OCI-LY7 (cell line): ENCODE measurements at regions not wholly inside any gene's neighbourhood (a gene's known extent, or its start where the extent isn't known, plus 50 kb on each side); places are given as distances from the start of the nearest gene placed in this dataset.

ENCODE experiments used
- CTCF ChIP-seq: fragments of 200-600 bp; sonication (generic); conservative IDR thresholded peaks from 2 replicates; pipeline ENCODE4 v1.5.1; 2014; ENCODE audit warnings: mild to moderate bottlenecking, antibody characterized with exemption, low read length, moderate library complexity, mixed read lengths
- EZH2phosphoT487 ChIP-seq: fragments of 200-600 bp; sonication (generic); IDR thresholded peaks from 2 replicates; pipeline ENCODE4 v1.6.1; 2018; ENCODE audit warnings: low read depth, borderline replicate concordance, mild to moderate bottlenecking, mixed run types, antibody characterized with exemption, low read length, moderate library complexity, mixed read lengths

DNA sequence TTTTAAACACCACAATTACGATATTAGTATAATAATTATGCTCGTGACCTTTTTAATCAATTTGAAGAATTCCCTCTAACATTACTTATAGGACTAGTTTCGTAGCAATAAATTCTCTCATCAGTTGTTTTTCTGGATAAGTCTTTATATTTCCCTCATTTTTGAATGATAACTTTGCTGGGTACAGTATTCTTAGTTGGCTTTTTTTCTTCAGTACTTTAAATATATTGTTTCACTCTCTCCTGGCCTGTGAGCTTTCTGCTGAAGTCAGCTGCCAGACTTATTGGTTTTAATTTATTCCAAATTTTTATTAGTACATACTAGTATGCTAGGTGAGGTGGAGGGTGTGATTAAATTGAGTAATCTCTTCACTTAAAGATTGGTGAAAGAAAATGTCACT is 123.8 kb upstream of the CNTNAP5 start:
- TF ChIP-seq CTCF = no peak
- TF ChIP-seq EZH2phosphoT487 = no peak
